ENCODE measurements at regions not wholly inside any gene's neighbourhood (a gene's known extent, or its start where the extent isn't known, plus 50 kb on each side); places are given as distances from the start of the nearest gene placed in this dataset.
A peak's percentile ranks its signal among the peaks of the same experiment; 100 is the strongest.

GRCh38 chr12:56872366-56872765 is 61.8 kb downstream of the SDR9C7 start:
- Histone ChIP-seq H2AK5ac (ENCODE audit: low read length) (no peak overlapping the region), H4K5ac (ENCODE audit: low read length) (no peak overlapping the region), H3K4ac (ENCODE audit: low read depth, low read length) (no peak overlapping the region), H2BK15ac (replicated peaks; ENCODE audit: low read depth) (no peak overlapping the region), H3K18ac (ENCODE audit: low read length) (no peak overlapping the region), H3K36me3 (ENCODE audit: control insufficient read depth, insufficient read depth, low read length) (no peaks in the 10 kb centered on the region), H2BK5ac (ENCODE audit: low read length) (no peak overlapping the region), H3K79me1 (ENCODE audit: low read length) (no peaks in the 10 kb centered on the region), H3K9ac (ENCODE audit: low read length) (no peak overlapping the region), H3K79me2 (ENCODE audit: control insufficient read depth, insufficient read depth, low read length) (no peaks in the 10 kb centered on the region), H3K27ac (ENCODE audit: low read depth, low read length) (no peak overlapping the region), H3K4me3 (ENCODE audit: low read length) (no peak overlapping the region), H4K8ac (ENCODE audit: low read depth, low read length) (no peak overlapping the region), H3K27me3 (ENCODE audit: insufficient read depth, low read length, poor library complexity) (no peaks in the 10 kb centered on the region), H3K4me1 (ENCODE audit: control insufficient read depth, low read depth, low read length) (no peaks in the 10 kb centered on the region), H3K56ac (ENCODE audit: low read length) (no peak overlapping the region), H3K4me2 (ENCODE audit: low read length) (no peak overlapping the region), H2BK120ac (ENCODE audit: low read depth, low read length) (no peak overlapping the region), H3K23ac (ENCODE audit: low read length) (no peak overlapping the region)
- DNase-seq, result no peak

- H3K79me1 ChIP-seq (ENCODE audit: low read length), result no peaks in the 10 kb centered on the region
- H3K23ac ChIP-seq (ENCODE audit: low read length), result no peak overlapping the region
- no peak overlapping the region for H2BK5ac ChIP-seq (ENCODE audit: low read length)
- no peaks in the 10 kb centered on the region for H3K27me3 ChIP-seq (ENCODE audit: insufficient read depth, low read length, poor library complexity)
- no peak overlapping the region for H3K9ac ChIP-seq (ENCODE audit: low read length)
- H3K4me2 ChIP-seq (ENCODE audit: low read length), result no peak overlapping the region
- H2BK15ac ChIP-seq (replicated peaks; ENCODE audit: low read depth), result no peak overlapping the region
- no peak overlapping the region for H3K4ac ChIP-seq (ENCODE audit: low read depth, low read length)
- no peak overlapping the region for H4K8ac ChIP-seq (ENCODE audit: low read depth, low read length)
- H4K5ac ChIP-seq (ENCODE audit: low read length), result no peak overlapping the region
- H2AK5ac ChIP-seq (ENCODE audit: low read length), result no peak overlapping the region
- DNase-seq, result peak; percentile 39
- H3K27ac ChIP-seq (ENCODE audit: low read depth, low read length), result no peak overlapping the region
- no peak overlapping the region for H3K56ac ChIP-seq (ENCODE audit: low read length)
- H3K79me2 ChIP-seq (ENCODE audit: control insufficient read depth, insufficient read depth, low read length), result no peaks in the 10 kb centered on the region
- H2BK120ac ChIP-seq (ENCODE audit: low read depth, low read length), result no peak overlapping the region
- WGBS (ENCODE audit: extremely low coverage, insufficient coverage, low lambda C conversion rate), result no CpG with 5 or more reads among the region's 1 CpG
- H3K4me3 ChIP-seq (ENCODE audit: low read length), result no peak overlapping the region
- no peak overlapping the region for H3K18ac ChIP-seq (ENCODE audit: low read length)
- no peaks in the 10 kb centered on the region for H3K36me3 ChIP-seq (ENCODE audit: control insufficient read depth, insufficient read depth, low read length)
- H3K4me1 ChIP-seq (ENCODE audit: control insufficient read depth, low read depth, low read length), result no peaks in the 10 kb centered on the region
Measured at GRCh38 chr12:56867216-56867615, 67.0 kb downstream of the SDR9C7 start.

- Histone ChIP-seq H2BK5ac (ENCODE audit: low read length) (no peak overlapping the region), H2AK5ac (ENCODE audit: low read length) (no peak overlapping the region), H3K4me2 (ENCODE audit: low read length) (no peak overlapping the region), H2BK15ac (replicated peaks; ENCODE audit: low read depth) (no peak overlapping the region), H3K27ac (ENCODE audit: low read depth, low read length) (no peak overlapping the region), H3K27me3 (ENCODE audit: insufficient read depth, low read length, poor library complexity) (no peaks in the 10 kb centered on the region), H3K23ac (ENCODE audit: low read length) (no peak overlapping the region), H3K36me3 (ENCODE audit: control insufficient read depth, insufficient read depth, low read length) (no peaks in the 10 kb centered on the region), H3K4me1 (ENCODE audit: control insufficient read depth, low read depth, low read length) (no peaks in the 10 kb centered on the region), H3K79me2 (ENCODE audit: control insufficient read depth, insufficient read depth, low read length) (no peaks in the 10 kb centered on the region), H4K8ac (ENCODE audit: low read depth, low read length) (no peak overlapping the region), H3K9ac (ENCODE audit: low read length) (no peak overlapping the region), H2BK120ac (ENCODE audit: low read depth, low read length) (no peak overlapping the region), H3K79me1 (ENCODE audit: low read length) (no peaks in the 10 kb centered on the region), H4K5ac (ENCODE audit: low read length) (no peak overlapping the region), H3K56ac (ENCODE audit: low read length) (no peak overlapping the region), H3K4me3 (ENCODE audit: low read length) (no peak overlapping the region), H3K4ac (ENCODE audit: low read depth, low read length) (no peak overlapping the region), H3K18ac (ENCODE audit: low read length) (no peak overlapping the region)
- no CpG with 5 or more reads among the region's 1 CpG for WGBS (ENCODE audit: extremely low coverage, insufficient coverage, low lambda C conversion rate)
- no peak for DNase-seq
Measured at GRCh38 chr12:56866493-56866892, 67.7 kb downstream of the SDR9C7 start.

- no CpG with 5 or more reads among the region's 2 CpGs for WGBS (ENCODE audit: extremely low coverage, insufficient coverage, low lambda C conversion rate)
- Histone ChIP-seq H2BK5ac (ENCODE audit: low read length) (no peak overlapping the region), H3K18ac (ENCODE audit: low read length) (no peak overlapping the region), H2BK15ac (replicated peaks; ENCODE audit: low read depth) (no peak overlapping the region), H3K9ac (ENCODE audit: low read length) (no peak overlapping the region), H3K4me3 (ENCODE audit: low read length) (no peak overlapping the region), H3K27me3 (ENCODE audit: insufficient read depth, low read length, poor library complexity) (no peaks in the 10 kb centered on the region), H4K5ac (ENCODE audit: low read length) (no peak overlapping the region), H3K23ac (ENCODE audit: low read length) (no peak overlapping the region), H3K36me3 (ENCODE audit: control insufficient read depth, insufficient read depth, low read length) (no peaks in the 10 kb centered on the region), H3K4me1 (ENCODE audit: control insufficient read depth, low read depth, low read length) (no peaks in the 10 kb centered on the region), H3K4ac (ENCODE audit: low read depth, low read length) (no peak overlapping the region), H3K4me2 (ENCODE audit: low read length) (no peak overlapping the region), H2AK5ac (ENCODE audit: low read length) (no peak overlapping the region), H2BK120ac (ENCODE audit: low read depth, low read length) (no peak overlapping the region), H3K56ac (ENCODE audit: low read length) (no peak overlapping the region), H3K79me2 (ENCODE audit: control insufficient read depth, insufficient read depth, low read length) (no peaks in the 10 kb centered on the region), H3K27ac (ENCODE audit: low read depth, low read length) (no peak overlapping the region), H4K8ac (ENCODE audit: low read depth, low read length) (no peak overlapping the region), H3K79me1 (ENCODE audit: low read length) (no peaks in the 10 kb centered on the region)
- peak; percentile 19 for DNase-seq
Measured at GRCh38 chr12:56864318-56864717, 69.9 kb downstream of the SDR9C7 start.

GRCh38 chr12:56863789-56864188 is 70.4 kb downstream of the SDR9C7 start:
- Histone ChIP-seq H3K4me2 (ENCODE audit: low read length) (no peak overlapping the region), H2BK5ac (ENCODE audit: low read length) (no peak overlapping the region), H3K27me3 (ENCODE audit: insufficient read depth, low read length, poor library complexity) (no peaks in the 10 kb centered on the region), H3K79me2 (ENCODE audit: control insufficient read depth, insufficient read depth, low read length) (no peaks in the 10 kb centered on the region), H3K27ac (ENCODE audit: low read depth, low read length) (no peak overlapping the region), H2AK5ac (ENCODE audit: low read length) (no peak overlapping the region), H3K4me3 (ENCODE audit: low read length) (no peak overlapping the region), H3K18ac (ENCODE audit: low read length) (no peak overlapping the region), H3K56ac (ENCODE audit: low read length) (no peak overlapping the region), H3K79me1 (ENCODE audit: low read length) (no peaks in the 10 kb centered on the region), H3K36me3 (ENCODE audit: control insufficient read depth, insufficient read depth, low read length) (no peaks in the 10 kb centered on the region), H4K5ac (ENCODE audit: low read length) (no peak overlapping the region), H4K8ac (ENCODE audit: low read depth, low read length) (no peak overlapping the region), H3K9ac (ENCODE audit: low read length) (no peak overlapping the region), H3K23ac (ENCODE audit: low read length) (no peak overlapping the region), H3K4me1 (ENCODE audit: control insufficient read depth, low read depth, low read length) (no peaks in the 10 kb centered on the region), H2BK15ac (replicated peaks; ENCODE audit: low read depth) (no peak overlapping the region), H3K4ac (ENCODE audit: low read depth, low read length) (no peak overlapping the region), H2BK120ac (ENCODE audit: low read depth, low read length) (no peak overlapping the region)
- peak; percentile 37 for DNase-seq

- H3K27me3 ChIP-seq (ENCODE audit: insufficient read depth, low read length, poor library complexity), result no peaks in the 10 kb centered on the region
- H3K4ac ChIP-seq (ENCODE audit: low read depth, low read length), result no peak overlapping the region
- no peak for DNase-seq
- H3K9ac ChIP-seq (ENCODE audit: low read length), result no peak overlapping the region
- no peak overlapping the region for H2AK5ac ChIP-seq (ENCODE audit: low read length)
- no peak overlapping the region for H2BK5ac ChIP-seq (ENCODE audit: low read length)
- H2BK120ac ChIP-seq (ENCODE audit: low read depth, low read length), result no peak overlapping the region
- H3K56ac ChIP-seq (ENCODE audit: low read length), result no peak overlapping the region
- H3K79me1 ChIP-seq (ENCODE audit: low read length), result no peaks in the 10 kb centered on the region
- no peak overlapping the region for H2BK15ac ChIP-seq (replicated peaks; ENCODE audit: low read depth)
- WGBS (ENCODE audit: extremely low coverage, insufficient coverage, low lambda C conversion rate), result no CpG with 5 or more reads among the region's 2 CpGs
- H3K23ac ChIP-seq (ENCODE audit: low read length), result no peak overlapping the region
- no peak overlapping the region for H4K8ac ChIP-seq (ENCODE audit: low read depth, low read length)
- no peak overlapping the region for H4K5ac ChIP-seq (ENCODE audit: low read length)
- no peak overlapping the region for H3K4me2 ChIP-seq (ENCODE audit: low read length)
- H3K79me2 ChIP-seq (ENCODE audit: control insufficient read depth, insufficient read depth, low read length), result no peaks in the 10 kb centered on the region
- no peaks in the 10 kb centered on the region for H3K36me3 ChIP-seq (ENCODE audit: control insufficient read depth, insufficient read depth, low read length)
- H3K27ac ChIP-seq (ENCODE audit: low read depth, low read length), result no peak overlapping the region
- no peak overlapping the region for H3K18ac ChIP-seq (ENCODE audit: low read length)
- H3K4me1 ChIP-seq (ENCODE audit: control insufficient read depth, low read depth, low read length), result no peaks in the 10 kb centered on the region
- no peak overlapping the region for H3K4me3 ChIP-seq (ENCODE audit: low read length)
Measured at GRCh38 chr12:56862264-56862663, 71.9 kb downstream of the SDR9C7 start.
